T-helper 2 cell treated with Interferon-gamma antibody and Interleukin-4, amounts not matched to agents 100 ng/mL and 5 ng/mL, for 36 hours (primary cell): ENCODE measurements at regions not wholly inside any gene's neighbourhood (a gene's known extent, or its start where the extent isn't known, plus 50 kb on each side); places are given as distances from the start of the nearest gene placed in this dataset.

Experiments
- intact Hi-C: fragments of 100-400 bp; cut with micrococcal nuclease; formaldehyde crosslinking; loops from one replicate; pipeline ENCODE4 v1.15.1; 2023

GRCh38 chr15:75131269-75131643 is 70.4 kb upstream of the C15orf39 start:
- intact Hi-C loops: loop anchor here (1.0 kb wide), 2 partner anchors 23 to 71 kb away; no protein-coding TSS in a partner anchor

GRCh38 chr15:75134748-75135147 is 66.9 kb upstream of the C15orf39 start:
- intact Hi-C loops: no loop called here

DNA sequence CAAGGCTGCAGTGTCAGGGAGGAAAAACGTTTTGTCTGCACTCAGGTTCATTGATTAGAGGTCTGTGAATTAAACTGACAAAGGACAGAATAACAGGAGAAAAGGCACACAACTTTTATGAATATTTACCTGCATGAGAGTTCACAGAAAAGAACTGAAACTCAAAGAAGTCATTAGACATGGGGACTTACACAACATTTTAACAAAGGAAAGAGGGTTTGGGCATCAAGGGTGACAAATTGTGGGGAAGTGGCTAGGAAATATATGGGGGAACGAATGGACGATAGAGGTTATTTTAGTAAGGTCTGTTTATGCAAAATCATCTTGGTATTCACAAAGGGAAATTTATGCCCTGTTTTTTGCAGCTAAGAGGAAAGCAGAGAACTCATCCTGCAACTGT is 65.6 kb upstream of the C15orf39 start:
- intact Hi-C loops: no loop called here

DNA sequence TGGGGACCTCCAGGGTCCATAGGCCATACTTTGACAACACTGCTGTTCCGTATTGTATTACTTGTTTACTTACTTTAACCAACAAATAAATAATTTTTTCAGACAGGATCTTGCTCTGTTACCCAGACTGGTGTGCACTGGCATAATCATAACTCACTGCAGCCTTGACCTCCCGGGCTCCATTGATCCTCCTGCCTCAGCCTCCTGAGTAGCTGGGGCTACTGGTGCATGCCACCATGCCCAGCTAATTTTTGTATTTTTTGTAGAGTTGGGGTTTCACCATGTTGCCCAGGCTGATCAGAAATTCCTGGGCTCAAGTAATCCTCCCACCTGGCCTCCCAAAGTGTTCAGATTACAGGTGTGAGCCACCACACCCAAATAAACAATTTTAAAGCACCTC is 64.9 kb upstream of the C15orf39 start:
- intact Hi-C loops: no loop called here

GRCh38 chr15:75138016-75138999 is 63.4 kb upstream of the C15orf39 start:
- intact Hi-C loops: no loop called here

DNA sequence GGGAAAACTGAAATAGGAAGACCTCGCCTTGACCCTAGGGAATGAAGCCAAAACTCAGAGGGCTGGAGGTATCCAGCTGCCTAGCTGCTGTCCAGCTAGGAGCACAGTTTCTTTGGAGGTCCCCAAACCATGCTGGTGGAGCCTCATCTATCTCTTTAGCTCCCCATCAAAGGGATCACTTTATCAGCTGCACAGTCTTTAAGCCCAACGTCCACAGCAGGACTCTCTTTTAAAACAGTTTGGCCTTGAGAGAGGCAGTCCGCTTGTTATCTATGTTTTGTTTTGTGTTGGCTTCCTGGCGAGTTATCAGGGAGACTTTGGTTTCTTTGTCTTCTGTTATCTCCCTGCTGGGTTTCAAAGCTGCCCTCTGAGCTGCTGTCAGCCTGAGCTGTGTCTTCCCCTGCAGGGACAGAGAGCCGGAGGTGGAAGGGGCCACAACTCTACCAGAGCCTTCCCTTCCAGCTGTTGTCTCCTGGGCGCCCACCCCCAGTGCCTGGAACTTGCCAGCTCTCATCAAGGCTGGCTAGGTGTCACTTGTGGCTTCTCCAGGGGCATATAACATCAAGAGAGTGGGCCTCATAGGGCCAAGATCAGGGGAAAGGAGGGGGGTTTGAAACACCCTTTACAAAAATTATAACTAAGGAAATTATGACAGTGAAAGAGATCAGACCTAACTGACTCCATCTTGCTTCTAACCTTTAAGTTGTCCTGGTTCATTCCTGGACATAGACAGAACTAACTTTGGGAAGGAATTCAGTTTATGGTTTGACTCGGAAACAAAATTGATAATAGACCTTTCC is 61.4 kb upstream of the C15orf39 start:
- intact Hi-C loops: no loop called here

- intact Hi-C loops: no loop called here
Observed at GRCh38 chr15:75142499-75142898, 59.2 kb upstream of the C15orf39 start.

DNA sequence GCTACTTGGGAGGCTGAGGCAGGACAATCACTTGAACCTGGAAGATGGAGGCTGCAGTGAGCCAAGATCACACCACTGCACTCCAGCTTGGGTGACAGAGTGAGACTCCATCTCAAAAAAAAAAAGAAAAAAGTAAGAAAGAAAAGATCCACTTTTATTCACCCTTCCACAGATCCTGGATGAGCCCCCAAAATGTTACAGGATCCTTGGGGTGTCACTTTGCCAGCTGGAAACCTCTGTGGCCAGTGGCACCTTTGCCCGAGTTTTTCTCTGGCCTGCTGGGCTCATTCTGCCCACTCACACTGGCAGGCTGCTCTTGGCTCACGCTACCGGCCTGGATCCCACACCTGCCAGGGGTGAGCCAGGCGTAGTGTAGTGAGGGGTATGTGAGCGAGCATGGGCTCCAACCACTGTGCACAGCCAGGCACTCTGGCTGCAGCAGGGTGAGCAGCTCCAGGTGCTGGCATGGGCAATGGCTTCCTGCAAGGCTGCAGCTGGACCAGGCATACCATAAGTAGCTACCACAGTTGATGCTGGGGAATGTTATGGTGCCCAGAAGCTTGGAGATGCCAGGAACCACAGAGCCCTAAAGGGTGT is 57.8 kb upstream of the C15orf39 start:
- intact Hi-C loops: no loop called here

DNA sequence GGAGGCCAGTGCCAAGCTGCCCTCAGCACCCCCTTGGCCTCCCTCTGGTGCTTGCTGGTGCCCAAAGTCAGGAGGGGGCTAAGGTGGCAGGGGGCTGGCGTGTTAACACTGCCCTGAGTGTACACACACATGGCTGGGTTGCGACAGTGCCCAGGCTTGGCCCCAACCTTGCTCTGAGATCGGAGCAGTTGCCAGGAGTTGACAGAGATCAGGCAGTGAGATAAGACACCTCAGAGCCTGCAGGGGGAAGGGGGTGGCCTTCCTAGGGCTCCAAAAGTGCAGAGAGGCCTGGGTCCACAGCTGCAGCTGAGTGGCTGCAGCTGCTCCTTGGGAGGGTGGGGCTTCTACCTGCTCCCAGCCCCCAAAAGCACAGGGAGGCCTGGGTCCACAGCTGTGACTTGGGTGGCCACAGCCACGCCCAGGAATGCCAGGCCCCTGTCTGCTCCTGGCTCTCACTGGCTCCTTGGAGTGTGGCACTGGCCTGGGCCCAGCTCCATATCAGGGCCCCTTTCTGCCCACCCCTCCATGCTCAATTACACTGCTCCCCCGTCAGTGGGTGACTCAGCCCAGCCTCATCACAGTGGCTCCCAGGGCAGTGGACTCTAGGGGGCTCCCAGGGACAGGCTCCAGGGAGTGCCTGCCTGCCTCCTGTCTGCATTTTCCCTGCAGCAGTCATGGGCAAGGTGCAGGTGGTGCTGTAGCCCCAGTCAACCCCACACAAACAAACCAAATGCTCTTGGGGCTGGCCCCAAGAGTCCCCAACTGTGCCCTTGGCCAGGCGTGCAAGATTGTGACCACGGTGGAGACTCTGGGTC is 56.4 kb upstream of the C15orf39 start:
- intact Hi-C loops: no loop called here

- intact Hi-C loops: no loop called here
Observed at GRCh38 chr15:75148280-75148679, 53.4 kb upstream of the C15orf39 start.

DNA sequence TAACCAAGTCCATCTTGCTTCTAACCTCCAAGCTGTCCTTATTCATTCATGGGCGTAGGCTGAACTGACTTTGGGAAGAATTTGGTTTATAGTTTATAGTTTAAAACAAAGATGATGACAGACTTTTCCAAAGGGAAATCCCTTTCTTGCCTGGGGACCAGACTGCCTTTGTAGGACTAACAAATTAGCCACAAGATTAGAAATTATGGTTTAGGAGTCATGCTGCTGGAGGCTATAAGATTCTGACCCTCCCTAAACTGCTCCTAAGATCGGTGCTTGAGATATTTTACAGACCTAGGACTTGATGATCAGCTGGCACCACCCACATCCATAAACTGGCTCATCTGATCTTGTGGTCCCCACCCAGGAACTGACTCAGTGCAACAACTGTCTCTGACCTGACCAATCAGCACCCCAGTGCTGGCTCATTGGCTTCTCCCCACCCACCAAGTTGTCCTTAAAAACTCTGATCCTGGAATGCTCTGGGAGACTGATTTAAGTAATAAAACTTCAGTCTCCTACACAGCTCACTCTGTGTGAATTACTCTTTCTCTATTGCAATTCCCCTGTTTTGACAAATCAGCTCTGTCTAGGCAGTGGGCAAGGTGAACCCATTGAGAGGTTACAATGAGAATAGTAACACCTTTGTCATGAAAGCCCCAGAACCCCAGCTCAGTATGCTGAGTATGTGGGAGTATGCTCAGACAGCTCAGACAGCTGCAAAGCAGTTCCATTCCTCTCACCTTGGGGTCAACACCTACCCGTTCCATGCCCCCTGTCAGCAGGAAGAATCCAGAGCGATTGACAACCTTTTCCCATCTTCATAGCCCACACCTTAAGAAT is 51.6 kb upstream of the C15orf39 start:
- intact Hi-C loops: loop anchor here (10.0 kb wide), 1 partner anchor 45 kb away; no protein-coding TSS in a partner anchor

DNA sequence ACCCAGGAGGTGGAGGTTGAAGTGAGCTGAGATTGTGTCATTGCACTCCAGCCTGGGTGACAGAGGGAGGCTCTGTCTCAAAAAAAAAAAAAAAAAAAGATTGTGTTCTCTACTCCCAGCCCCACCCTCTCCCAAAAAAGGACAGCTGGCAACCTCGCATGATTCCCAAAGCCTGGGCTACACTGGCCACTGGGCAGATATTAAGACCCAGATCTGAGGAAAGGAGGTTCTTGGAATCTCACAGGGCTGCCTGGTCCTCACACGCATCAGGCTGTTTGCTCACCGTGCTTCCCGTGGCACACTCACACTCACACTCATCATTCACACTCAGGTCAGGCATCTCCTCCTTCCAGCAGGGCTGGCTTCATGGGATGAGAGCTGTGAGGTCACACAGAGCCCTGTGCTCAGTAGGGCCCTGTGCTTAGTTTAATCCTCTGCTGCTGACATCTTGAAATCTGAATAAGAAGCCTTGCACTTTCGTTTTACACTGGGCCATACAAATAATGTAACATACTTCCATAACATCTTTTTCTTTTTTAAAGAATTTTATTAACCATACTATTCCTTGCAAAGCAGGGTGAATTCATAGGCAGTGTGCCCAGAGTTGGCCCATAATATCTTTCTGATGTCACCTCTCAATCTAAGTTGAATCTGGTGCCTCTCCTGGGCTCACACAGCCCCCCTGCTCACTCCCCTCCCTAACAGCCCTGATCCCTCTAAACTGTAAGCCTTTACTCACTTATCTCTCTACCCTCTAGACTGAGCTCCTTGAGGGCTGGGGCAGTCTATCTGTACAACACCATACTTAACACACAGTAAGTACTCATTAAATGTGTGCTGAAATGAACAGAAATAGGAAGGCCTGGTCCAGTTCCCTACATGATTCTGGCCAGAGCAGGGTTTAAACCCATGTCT is 50.2 kb upstream of the C15orf39 start:
- intact Hi-C loops: loop anchor here (10.0 kb wide), 1 partner anchor 47 kb away; no protein-coding TSS in a partner anchor
